H1 (cell line): ENCODE measurements at regions not wholly inside any gene's neighbourhood (a gene's known extent, or its start where the extent isn't known, plus 50 kb on each side); places are given as distances from the start of the nearest gene placed in this dataset.

Experiments used
- CTCF ChIA-PET: fragments of 300-600 bp; sonication (Branson Sonifier 250); formaldehyde crosslinking; loops from one replicate; lab custom pipeline; 2021; ENCODE audit not compliant: partially characterized antibody; lab: Charles Lee
- POLR2A ChIA-PET: fragments of 300-600 bp; sonication (Branson Sonifier 250); formaldehyde crosslinking; loops from one replicate; lab custom pipeline; 2021; ENCODE audit warnings: inconsistent platforms; ENCODE audit not compliant: partially characterized antibody; lab: Charles Lee
- DNase-seq, 2 experiments: peaks; one replicate each; pipeline versions ENCODE4 v3.0.0 to v3.0.0-alpha.2; 2010 to 2022; ENCODE audit warnings: low spot score in 2 of 2, low read depth in 1 of 2, mixed read lengths in 1 of 2
- FAIRE-seq: peaks from 2 replicates; lab custom pipeline; 2011; peaks lifted over from hg19 to GRCh38; lab: Jason Lieb, UNC
- H2AFZ ChIP-seq: 2 replicates; pipeline ENCODE4 v1.8.1; 2012; ENCODE audit warnings: low read length, inconsistent platforms
- H2AK5ac ChIP-seq: 2 replicates; pipeline ENCODE4 v1.6.1; 2013; ENCODE audit warnings: low read depth, low read length
- H2BK120ac ChIP-seq: replicated peaks from 2 replicates; pipeline ENCODE3; 2013; ENCODE audit warnings: low read depth, low read length, inconsistent platforms
- H2BK12ac ChIP-seq: 2 replicates; pipeline ENCODE4 v1.6.1; 2013; ENCODE audit warnings: low read depth, low read length
- H2BK15ac ChIP-seq: 2 replicates; pipeline ENCODE4 v1.6.1; 2013; ENCODE audit warnings: low read length
- H2BK20ac ChIP-seq: 2 replicates; pipeline ENCODE4 v1.6.1; 2013; ENCODE audit warnings: low read length
- H2BK5ac ChIP-seq: 2 replicates; pipeline ENCODE4 v1.6.1; 2013; ENCODE audit warnings: low read depth, low read length
- H3K14ac ChIP-seq: 2 replicates; pipeline ENCODE4 v1.6.1; 2013; ENCODE audit warnings: inconsistent platforms; ENCODE audit not compliant: insufficient read length
- H3K18ac ChIP-seq: 2 replicates; pipeline ENCODE4 v1.6.1; 2013; ENCODE audit warnings: low read length; ENCODE audit errors: extremely low read depth
- H3K23ac ChIP-seq: 2 replicates; pipeline ENCODE4 v1.6.1; 2013; ENCODE audit warnings: inconsistent platforms; ENCODE audit not compliant: insufficient read length
- H3K23me2 ChIP-seq: 2 replicates; pipeline ENCODE4 v1.6.1; 2013; ENCODE audit warnings: low read depth, low read length
- H3K27ac ChIP-seq: 2 replicates; pipeline ENCODE4 v1.6.1; 2011; ENCODE audit warnings: low read depth, low read length, inconsistent platforms
- H3K27me3 ChIP-seq, 4 experiments: replicated peaks in 1 of 4; 1 replicate in 1 of 4; 2 replicates in 3 of 4; pipeline versions ENCODE4 v1.6.1 to v1.8.1; 2011 to 2013; ENCODE audit warnings: low read length in 3 of 4, mild to moderate bottlenecking in 3 of 4, inconsistent platforms in 2 of 4, mixed read lengths in 2 of 4, moderate library complexity in 1 of 4; ENCODE audit not compliant: control insufficient read depth in 3 of 4, insufficient read depth in 3 of 4; ENCODE audit errors: extremely low read depth in 1 of 4
- H3K36me3 ChIP-seq, 4 experiments: 2 replicates each; pipeline versions ENCODE4 v1.6.1 to v1.8.1; 2011 to 2013; ENCODE audit warnings: mild to moderate bottlenecking in 4 of 4, low read length in 3 of 4, moderate library complexity in 2 of 4, control low read depth in 1 of 4, inconsistent platforms in 1 of 4; ENCODE audit not compliant: insufficient read depth in 4 of 4, control insufficient read depth in 2 of 4
- H3K4ac ChIP-seq: replicated peaks from 2 replicates; pipeline ENCODE3; 2013; ENCODE audit warnings: low read length, low read depth, mixed read lengths, inconsistent platforms; ENCODE audit not compliant: insufficient read length
- H3K4me1 ChIP-seq, 4 experiments: replicated peaks in 1 of 4; 1 replicate in 1 of 4; 2 replicates in 3 of 4; pipeline versions ENCODE4 v1.6.1 to v1.8.1; 2011 to 2013; ENCODE audit warnings: low read length in 3 of 4, inconsistent platforms in 2 of 4, mixed read lengths in 1 of 4; ENCODE audit not compliant: insufficient read depth in 4 of 4, control insufficient read depth in 3 of 4
- H3K4me2 ChIP-seq, 2 experiments: 2 replicates each; pipeline versions ENCODE4 v1.6.1 to v1.8.1; 2011 to 2013; ENCODE audit warnings: low read depth in 2 of 2, low read length in 2 of 2, control low read depth in 1 of 2, inconsistent platforms in 1 of 2, mild to moderate bottlenecking in 1 of 2; ENCODE audit not compliant: insufficient read depth in 1 of 2
- H3K4me3 ChIP-seq, 4 experiments: fragments of 200-600, 300-600 bp in 1 of 4; sonication (generic), shearing (Covaris generic), sonication (Bioruptor Twin) in 1 of 4; 2 replicates each; pipeline versions ENCODE4 v1.5.1 to v1.8.1; 2011 to 2016; ENCODE audit warnings: low read length in 4 of 4, low read depth in 3 of 4, control low read depth in 2 of 4, inconsistent platforms in 2 of 4, mild to moderate bottlenecking in 2 of 4, mixed read lengths in 1 of 4, moderate library complexity in 1 of 4; ENCODE audit not compliant: insufficient read depth in 2 of 4; ENCODE audit errors: extremely low read depth in 1 of 4
- H3K56ac ChIP-seq: replicated peaks from 2 replicates; pipeline ENCODE3; 2013; ENCODE audit warnings: low read depth, mild to moderate bottlenecking, mixed read lengths, low read length, inconsistent platforms; ENCODE audit not compliant: insufficient read length
- H3K79me1 ChIP-seq: 2 replicates; pipeline ENCODE4 v1.6.1; 2013; ENCODE audit warnings: low read depth, low read length, control low read depth
- H3K79me2 ChIP-seq, 2 experiments: 2 replicates each; pipeline versions ENCODE4 v1.6.1 to v1.8.1; 2012 to 2013; ENCODE audit warnings: low read length in 2 of 2, mild to moderate bottlenecking in 2 of 2, inconsistent platforms in 1 of 2; ENCODE audit not compliant: insufficient read depth in 2 of 2, control insufficient read depth in 1 of 2
- H3K9ac ChIP-seq, 4 experiments: replicated peaks in 1 of 4; 1 replicate in 1 of 4; 2 replicates in 3 of 4; pipeline versions ENCODE4 v1.6.1 to v1.8.1; 2011 to 2013; ENCODE audit warnings: low read depth in 3 of 4, low read length in 3 of 4, control low read depth in 2 of 4, mild to moderate bottlenecking in 2 of 4, moderate library complexity in 2 of 4, inconsistent platforms in 1 of 4; ENCODE audit errors: extremely low read depth in 1 of 4
- H3K9me3 ChIP-seq, 2 experiments: 2 replicates each; pipeline versions ENCODE4 v1.6.1 to v1.8.1; 2012 to 2013; ENCODE audit warnings: mild to moderate bottlenecking in 2 of 2, moderate library complexity in 2 of 2, control low read depth in 1 of 2, inconsistent platforms in 1 of 2, low read depth in 1 of 2, low read length in 1 of 2, mixed read lengths in 1 of 2; ENCODE audit not compliant: insufficient read depth in 2 of 2
- H4K20me1 ChIP-seq, 2 experiments: replicated peaks in 1 of 2; 2 replicates each; pipeline versions ENCODE3 to v1.8.1; 2011 to 2013; ENCODE audit warnings: inconsistent platforms in 2 of 2, low read length in 2 of 2, mild to moderate bottlenecking in 1 of 2; ENCODE audit not compliant: insufficient read depth in 2 of 2, control insufficient read depth in 1 of 2
- H4K5ac ChIP-seq: 2 replicates; pipeline ENCODE4 v1.6.1; 2013; ENCODE audit warnings: low read length, low read depth, mixed read lengths, inconsistent platforms; ENCODE audit not compliant: insufficient read length
- H4K8ac ChIP-seq: 2 replicates; pipeline ENCODE4 v1.8.0; 2013; ENCODE audit warnings: mild to moderate bottlenecking, moderate library complexity, low read length, inconsistent platforms; ENCODE audit not compliant: insufficient read depth; ENCODE audit errors: extremely low read depth
- H4K91ac ChIP-seq: replicated peaks from 2 replicates; pipeline ENCODE3; 2013; ENCODE audit warnings: low read length, mixed read lengths, inconsistent platforms; ENCODE audit not compliant: insufficient read length
- CHD1 ChIP-seq: IDR thresholded peaks from 2 replicates; pipeline ENCODE4 v1.6.1; 2012; ENCODE audit warnings: low read depth, low read length, improper control_type of control experiment
- EZH2 ChIP-seq: fragments of 200-600 bp; sonication (generic); IDR thresholded peaks from 2 replicates; pipeline ENCODE4 v1.7.1; 2012; ENCODE audit warnings: low read depth, mild to moderate bottlenecking, moderate library complexity, low read length, inconsistent platforms; ENCODE audit not compliant: severe bottlenecking
- KDM1A ChIP-seq: fragments of 200-600, 300-600 bp; sonication (generic); IDR thresholded peaks from 2 replicates; pipeline ENCODE4 v1.7.1; 2016; ENCODE audit warnings: mild to moderate bottlenecking, low read length, borderline replicate concordance
- RNF2 ChIP-seq: fragments of 200-900, 300-1000 bp; sonication (generic); IDR thresholded peaks from 2 replicates; pipeline ENCODE4 v1.7.1; 2016; ENCODE audit warnings: borderline replicate concordance, low read depth, mild to moderate bottlenecking, antibody characterized with exemption, low read length; ENCODE audit not compliant: poor library complexity, severe bottlenecking; ENCODE audit errors: missing control alignments
- SP4 ChIP-seq: IDR thresholded peaks from 2 replicates; pipeline ENCODE4 v1.6.1; 2012; ENCODE audit warnings: low read length, inconsistent platforms
- TAF7 ChIP-seq: optimal IDR thresholded peaks from 2 replicates; pipeline ENCODE3; 2011; ENCODE audit warnings: low read depth, mild to moderate bottlenecking, inconsistent platforms, low read length, moderate library complexity, borderline replicate concordance
- WGBS, 2 experiments: shearing (Covaris generic) in 1 of 2; methylation state at CpG; one replicate each; pipeline versions ENCODE4 v1.1.6 to v1.1.7; 2013 to 2015; ENCODE audit warnings: low lambda C conversion rate in 2 of 2, mixed read lengths in 2 of 2, inconsistent platforms in 1 of 2, low coverage in 1 of 2, missing lambda C conversion rate in 1 of 2; ENCODE audit not compliant: insufficient replicate concordance in 2 of 2, insufficient coverage in 1 of 2, insufficient read length in 1 of 2; ENCODE audit errors: extremely low coverage in 1 of 2, missing lambda C conversion rate in 1 of 2; 5-methylcytosine and 5-hydroxymethylcytosine counted together

DNA sequence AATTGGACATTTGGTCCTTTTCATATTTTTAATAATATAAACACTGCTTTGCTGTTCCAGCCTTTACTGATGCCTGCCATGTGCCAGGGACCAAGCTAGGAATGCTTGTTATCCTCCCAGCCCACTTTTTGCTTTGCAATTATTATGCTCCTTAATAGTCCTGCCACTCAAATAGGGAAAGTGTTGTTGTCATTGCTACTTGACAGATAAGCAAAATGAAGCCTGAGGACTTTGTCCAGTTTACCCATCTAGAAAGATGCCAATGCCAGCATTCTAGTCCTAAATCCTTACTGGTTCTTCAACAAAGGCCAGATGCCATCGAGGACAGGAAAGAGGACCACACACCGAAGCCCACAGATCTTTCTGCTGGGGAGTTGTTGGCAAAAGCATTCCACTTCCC lies 246.5 kb downstream of the EMP1 start:
- no peak overlapping the region for H3K56ac ChIP-seq
- no peak overlapping the region for H3K4me2 ChIP-seq
- H2BK15ac ChIP-seq: no peak overlapping the region
- H2BK12ac ChIP-seq: no peak overlapping the region
- no peaks in the 10 kb centered on the region for H3K36me3 ChIP-seq
- H3K9ac ChIP-seq: no peak overlapping the region
- H3K14ac ChIP-seq: no peak overlapping the region
- no peak overlapping the region for H4K8ac ChIP-seq
- no peaks in the 10 kb centered on the region for H3K4me1 ChIP-seq
- H3K79me1 ChIP-seq: no peaks in the 10 kb centered on the region
- H3K27ac ChIP-seq: no peak overlapping the region
- no peaks in the 10 kb centered on the region for H4K20me1 ChIP-seq
- ChIA-PET CTCF (no interaction called here), POLR2A (no interaction called here)
- H2BK120ac ChIP-seq: no peak overlapping the region
- no peak overlapping the region for H3K23ac ChIP-seq
- H2BK5ac ChIP-seq: no peak overlapping the region
- H2AFZ ChIP-seq: no peak overlapping the region
- DNase-seq (no peak), FAIRE-seq (no peak)
- WGBS, 2 experiments: 93% methylated on average over 2 of the region's 2 CpGs; no CpG with 5 or more reads in 1 of the 2 experiments
- no peak for TF ChIP-seq KDM1A
- TF ChIP-seq EZH2: no peak
- TF ChIP-seq CHD1: no peak
- TF ChIP-seq SP4: no peak
- no peak for TF ChIP-seq TAF7
- TF ChIP-seq RNF2: no peak
- no peaks in the 10 kb centered on the region for H3K79me2 ChIP-seq
- no peaks in the 10 kb centered on the region for H3K9me3 ChIP-seq
- H3K27me3 ChIP-seq: no peaks in the 10 kb centered on the region
- no peak overlapping the region for H2AK5ac ChIP-seq
- H2BK20ac ChIP-seq: no peak overlapping the region
- no peak overlapping the region for H4K91ac ChIP-seq
- no peak overlapping the region for H3K4ac ChIP-seq
- no peaks in the 10 kb centered on the region; the same call in 1 of the 2 replicates for H3K23me2 ChIP-seq
- H3K4me3 ChIP-seq: no peak overlapping the region
- H3K18ac ChIP-seq: no peak overlapping the region
- H4K5ac ChIP-seq: no peak overlapping the region
